Astrocyte of the spinal cord (primary cell): ENCODE measurements at regions not wholly inside any gene's neighbourhood (a gene's known extent, or its start where the extent isn't known, plus 50 kb on each side); places are given as distances from the start of the nearest gene placed in this dataset.

Experiments used
- DNase-seq: peaks from one replicate; pipeline ENCODE4 v3.0.0; 2011; ENCODE audit warnings: low read depth, low spot score
- H3K4me3 ChIP-seq: 2 replicates; pipeline ENCODE4 v1.5.1; 2011; ENCODE audit warnings: low read depth, mild to moderate bottlenecking, low read length, moderate library complexity
- CTCF ChIP-seq: IDR thresholded peaks from 2 replicates; pipeline ENCODE4 v1.5.1; 2012; ENCODE audit warnings: low read depth, mild to moderate bottlenecking, low read length, inconsistent platforms
- in situ Hi-C: cut with HindIII; loops from 2 replicates; pipeline ENCODE4 v1.10.0; 2017; ENCODE audit warnings: low sequenced_read_pairs

DNA sequence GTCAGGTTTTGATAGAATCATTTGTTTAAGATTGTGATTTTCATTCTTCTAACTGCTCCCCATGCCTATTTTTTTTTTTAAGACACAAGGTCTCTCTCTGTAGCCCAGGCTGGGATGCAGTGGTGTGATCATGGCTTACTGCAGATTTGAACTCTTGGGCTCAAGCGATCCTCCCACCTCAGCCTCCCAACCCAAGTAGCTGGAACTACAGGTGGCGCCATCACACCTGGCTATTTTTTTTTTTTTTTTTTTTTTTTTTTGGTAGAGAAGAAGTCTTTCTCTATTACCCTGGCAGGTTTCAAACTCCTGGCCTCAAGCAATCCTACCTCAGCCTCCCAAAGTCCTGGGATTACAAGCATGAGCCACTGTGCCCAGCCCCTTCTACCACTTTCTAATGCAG lies 223.3 kb downstream of the CBLN1 start:
- in situ Hi-C loops, result no loop called here
- DNase-seq, result no peak
- no peak for TF ChIP-seq CTCF
- no peak overlapping the region for H3K4me3 ChIP-seq

DNA sequence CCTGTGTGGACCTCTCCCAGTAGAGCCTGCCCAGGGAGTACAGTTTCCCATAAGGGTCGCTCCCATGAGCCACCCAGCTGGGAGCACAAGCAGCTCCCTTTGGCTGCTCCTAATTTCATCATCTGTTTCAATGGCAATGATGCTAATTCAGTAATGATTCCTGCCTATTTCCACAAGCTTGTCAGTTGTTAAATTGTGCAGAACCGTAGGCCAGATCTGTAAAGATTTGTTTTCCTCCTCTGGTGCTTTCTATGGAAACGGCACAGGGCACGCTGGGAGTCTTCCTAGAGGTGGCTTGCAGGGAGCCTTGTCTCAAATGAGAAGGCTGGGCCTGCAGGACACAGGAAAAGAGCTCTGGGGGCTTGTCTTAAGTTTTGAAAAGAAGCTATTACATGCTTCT lies 223.7 kb downstream of the CBLN1 start:
- TF ChIP-seq CTCF, result no peak
- in situ Hi-C loops, result no loop called here
- H3K4me3 ChIP-seq, result no peak overlapping the region
- no peak for DNase-seq

- no peak overlapping the region for H3K4me3 ChIP-seq
- in situ Hi-C loops, result no loop called here
- TF ChIP-seq CTCF, result no peak
- no peak for DNase-seq
Observed at GRCh38 chr16:49057391-49057790, 224.2 kb downstream of the CBLN1 start.

DNA sequence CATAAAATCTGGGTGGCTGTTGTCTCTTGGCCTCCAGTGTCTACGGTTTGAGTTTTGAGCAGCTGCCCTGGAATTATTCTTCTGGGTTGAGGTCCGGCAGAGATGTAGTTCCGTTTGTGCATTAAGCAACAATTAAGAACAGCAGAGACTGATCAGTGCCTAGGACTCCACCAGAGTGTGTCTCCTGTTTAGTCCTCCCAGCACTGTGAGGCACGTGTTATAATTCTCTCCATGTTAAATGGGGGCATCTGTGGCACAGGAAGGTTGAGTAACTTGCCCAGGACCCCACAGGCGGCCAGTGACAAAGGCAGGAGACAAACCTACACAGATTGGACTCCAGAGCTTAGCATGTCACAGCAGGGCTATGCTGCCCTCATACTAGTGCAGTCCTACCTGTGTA lies 225.1 kb downstream of the CBLN1 start:
- in situ Hi-C loops, result no loop called here
- no peak for TF ChIP-seq CTCF
- no peak for DNase-seq
- no peak overlapping the region for H3K4me3 ChIP-seq

GRCh38 chr16:49055824-49056545 lies 225.7 kb downstream of the CBLN1 start:
- DNase-seq, result no peak
- TF ChIP-seq CTCF, result no peak
- no peak overlapping the region for H3K4me3 ChIP-seq
- in situ Hi-C loops, result no loop called here

- TF ChIP-seq CTCF, result no peak
- in situ Hi-C loops, result no loop called here
- H3K4me3 ChIP-seq, result no peak overlapping the region
- DNase-seq, result no peak
Observed at GRCh38 chr16:49055291-49055690, 226.3 kb downstream of the CBLN1 start.
